PC-3 (cell line): ENCODE measurements at regions not wholly inside any gene's neighbourhood (a gene's known extent, or its start where the extent isn't known, plus 50 kb on each side); places are given as distances from the start of the nearest gene placed in this dataset.

Source experiments
- EZH2 ChIP-seq: fragments of 300-600 bp; sonication (generic); IDR thresholded peaks from one replicate; pipeline ENCODE4 v1.6.1; 2017; ENCODE audit warnings: antibody characterized with exemption, mild to moderate bottlenecking, low read length; ENCODE audit not compliant: unreplicated experiment
- EZH2phosphoT487 ChIP-seq: fragments of 300-600 bp; sonication (generic); IDR thresholded peaks from 2 replicates; pipeline ENCODE4 v1.6.1; 2018; ENCODE audit warnings: mild to moderate bottlenecking, antibody characterized with exemption, low read length, borderline replicate concordance
- TF ChIP-seq, protein P1 (sequence below): fragments of 300-600 bp; sonication (generic); conservative IDR thresholded peaks from 2 replicates; pipeline ENCODE4 v1.5.1; 2017; ENCODE audit warnings: antibody characterized with exemption, low read depth, mild to moderate bottlenecking, low read length

DNA sequence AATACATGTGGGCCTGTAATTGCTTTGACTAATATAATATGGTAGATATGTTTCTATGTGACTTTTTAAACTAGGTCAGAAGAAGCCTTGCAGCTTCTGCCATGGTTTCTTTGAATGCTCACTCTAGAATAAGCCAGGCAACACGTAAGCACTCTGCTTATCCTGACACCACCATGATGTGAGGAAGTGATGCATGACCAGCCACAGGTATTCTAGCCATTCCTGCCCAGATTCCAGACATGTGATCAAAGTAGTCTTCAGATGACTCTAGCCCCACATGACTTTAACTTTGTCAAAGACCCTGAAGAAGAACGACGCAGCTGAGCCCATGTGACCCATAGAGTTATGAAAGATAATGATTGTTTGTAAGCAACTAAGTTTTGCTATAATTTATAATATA is 276.1 kb upstream of the NCAM1 start:
- TF ChIP-seq, protein P1, sequence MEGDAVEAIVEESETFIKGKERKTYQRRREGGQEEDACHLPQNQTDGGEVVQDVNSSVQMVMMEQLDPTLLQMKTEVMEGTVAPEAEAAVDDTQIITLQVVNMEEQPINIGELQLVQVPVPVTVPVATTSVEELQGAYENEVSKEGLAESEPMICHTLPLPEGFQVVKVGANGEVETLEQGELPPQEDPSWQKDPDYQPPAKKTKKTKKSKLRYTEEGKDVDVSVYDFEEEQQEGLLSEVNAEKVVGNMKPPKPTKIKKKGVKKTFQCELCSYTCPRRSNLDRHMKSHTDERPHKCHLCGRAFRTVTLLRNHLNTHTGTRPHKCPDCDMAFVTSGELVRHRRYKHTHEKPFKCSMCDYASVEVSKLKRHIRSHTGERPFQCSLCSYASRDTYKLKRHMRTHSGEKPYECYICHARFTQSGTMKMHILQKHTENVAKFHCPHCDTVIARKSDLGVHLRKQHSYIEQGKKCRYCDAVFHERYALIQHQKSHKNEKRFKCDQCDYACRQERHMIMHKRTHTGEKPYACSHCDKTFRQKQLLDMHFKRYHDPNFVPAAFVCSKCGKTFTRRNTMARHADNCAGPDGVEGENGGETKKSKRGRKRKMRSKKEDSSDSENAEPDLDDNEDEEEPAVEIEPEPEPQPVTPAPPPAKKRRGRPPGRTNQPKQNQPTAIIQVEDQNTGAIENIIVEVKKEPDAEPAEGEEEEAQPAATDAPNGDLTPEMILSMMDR, result no peak
- no peak for TF ChIP-seq EZH2
- no peak for TF ChIP-seq EZH2phosphoT487
